Heart left ventricle (tissue), 13 donors: ENCODE measurements at regions not wholly inside any gene's neighbourhood (a gene's known extent, or its start where the extent isn't known, plus 50 kb on each side); places are given as distances from the start of the nearest gene placed in this dataset.

Experiments used
- POLR2A ChIP-seq, 2 donors: fragments of 450-650 bp; IDR thresholded peaks; one replicate each; pipeline ENCODE4 v1.6.1; 2017; ENCODE audit warnings: antibody characterized with exemption in 2 of 2, mild to moderate bottlenecking in 2 of 2, moderate library complexity in 2 of 2
- TF ChIP-seq, protein P1 (sequence below), 12 donors: fragments of 200-600 bp; sonication (generic) in 4 of 12; IDR thresholded peaks; one replicate each; pipeline versions ENCODE4 v1.5.0 to v1.8.0; 2018 to 2022; ENCODE audit warnings: antibody characterized with exemption in 12 of 12, mild to moderate bottlenecking in 5 of 12
- donor health status: ischemic (EF 13 %, LVEDD 7.1; RV severe dilation, severe dysfunction).
- donor health status: DM: no; HTN: yes; CAD: no.
- donor health status: DM: no; HTN: no; CAD: no.
- donor health status: ischemic (EF 25% LVEDD 6.9; RV normal size, moderate dysfunction).
- donor health status: ischemic (EF 25% LVEDD 5.7; RV mildly dilated, moderate dysfunction).
- donor health status: ischemic (EF 35%, LVEDD 5.7; RV mildly dilated, moderate dysfunction).
- donor health status: nonischemic (EF 11% LVEDD 7.7; RV severe dilation, severe dysfunction).
- donor health status: DM: yes; HTN: yes; CAD: no.
- donor health status: PGD.
- donor health status: ischemic (EF 29% LVEDD 5.4; RV normal size, mild dysfunction).
- donor health status: nonischemic (EF 23%, LVEDD 6.1; RV moderate dilation, normal function).

DNA sequence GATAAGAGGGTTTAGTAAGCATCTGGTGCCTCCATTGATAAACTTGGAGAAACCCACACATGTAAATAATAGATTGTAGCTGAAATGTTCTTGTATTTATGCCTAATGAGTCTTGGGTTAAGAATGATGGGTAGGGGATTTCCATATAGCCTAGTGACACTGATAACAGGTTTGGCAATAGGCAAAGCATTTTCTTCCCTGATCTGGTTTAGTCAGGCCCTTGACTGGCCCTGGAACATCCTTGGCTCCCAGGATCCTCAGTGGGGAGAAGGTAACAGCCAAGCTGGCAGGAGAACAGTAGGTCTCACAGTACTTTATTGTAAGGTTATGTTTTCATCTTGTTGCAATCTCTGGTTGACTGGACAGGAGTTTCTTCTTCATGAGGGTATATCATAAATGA lies 228.4 kb downstream of the DIPK2A start:
- TF ChIP-seq, protein P1, sequence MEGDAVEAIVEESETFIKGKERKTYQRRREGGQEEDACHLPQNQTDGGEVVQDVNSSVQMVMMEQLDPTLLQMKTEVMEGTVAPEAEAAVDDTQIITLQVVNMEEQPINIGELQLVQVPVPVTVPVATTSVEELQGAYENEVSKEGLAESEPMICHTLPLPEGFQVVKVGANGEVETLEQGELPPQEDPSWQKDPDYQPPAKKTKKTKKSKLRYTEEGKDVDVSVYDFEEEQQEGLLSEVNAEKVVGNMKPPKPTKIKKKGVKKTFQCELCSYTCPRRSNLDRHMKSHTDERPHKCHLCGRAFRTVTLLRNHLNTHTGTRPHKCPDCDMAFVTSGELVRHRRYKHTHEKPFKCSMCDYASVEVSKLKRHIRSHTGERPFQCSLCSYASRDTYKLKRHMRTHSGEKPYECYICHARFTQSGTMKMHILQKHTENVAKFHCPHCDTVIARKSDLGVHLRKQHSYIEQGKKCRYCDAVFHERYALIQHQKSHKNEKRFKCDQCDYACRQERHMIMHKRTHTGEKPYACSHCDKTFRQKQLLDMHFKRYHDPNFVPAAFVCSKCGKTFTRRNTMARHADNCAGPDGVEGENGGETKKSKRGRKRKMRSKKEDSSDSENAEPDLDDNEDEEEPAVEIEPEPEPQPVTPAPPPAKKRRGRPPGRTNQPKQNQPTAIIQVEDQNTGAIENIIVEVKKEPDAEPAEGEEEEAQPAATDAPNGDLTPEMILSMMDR (IDR thresholded peaks at IDR 0.05): no peak
- TF ChIP-seq POLR2A (IDR thresholded peaks at IDR 0.05): no peak
